A549 (cell line): ENCODE measurements at regions not wholly inside any gene's neighbourhood (a gene's known extent, or its start where the extent isn't known, plus 50 kb on each side); places are given as distances from the start of the nearest gene placed in this dataset.

ENCODE experiments used
- ATAC-seq, 2 experiments: fragments of 200-7000 bp in 1 of 2; fragments of >200 bp in 1 of 2; cut with Nextera tagmentation in 1 of 2; cut with Tn5 transposase in 1 of 2; 3 replicates each; pipeline versions ENCODE4 v1.8.0 to v1.9.1; 2018 to 2020; ENCODE audit warnings: mild to moderate bottlenecking in 1 of 2, moderate library complexity in 1 of 2
- CTCF ChIA-PET: fragments of 300-600 bp; sonication (Branson Sonifier 250); formaldehyde crosslinking; extraction: SDS; loops from one replicate; lab custom pipeline; 2021; ENCODE audit warnings: antibody characterized with exemption, inconsistent platforms; lab: Yijun Ruan, JAX
- POLR2A ChIA-PET: fragments of 350-600 bp; formaldehyde crosslinking; extraction: SDS; loops from one replicate; lab custom pipeline; 2021; ENCODE audit warnings: antibody characterized with exemption, inconsistent platforms; lab: Yijun Ruan, JAX
- DNase-seq, 2 experiments: peaks; one replicate each; pipeline versions ENCODE4 v3.0.0 to v3.0.0-alpha.2; 2011 to 2016; ENCODE audit warnings: low read depth in 1 of 2, low spot score in 1 of 2
- FAIRE-seq: peaks from 2 replicates; lab custom pipeline; 2011; peaks lifted over from hg19 to GRCh38; lab: Jason Lieb, UNC
- H3K27ac ChIP-seq, 2 experiments: fragments of >200 bp; sonication (Bioruptor Twin); formaldehyde crosslinking; 3 replicates each; pipeline ENCODE4 v1.5.1; 2016 to 2017
- H3K4me1 ChIP-seq: fragments of >200 bp; sonication (Bioruptor Twin); formaldehyde crosslinking; 3 replicates; pipeline ENCODE4 v1.6.1; 2016
- H3K4me2 ChIP-seq: fragments of >200 bp; sonication (Bioruptor Twin); formaldehyde crosslinking; 3 replicates; pipeline ENCODE4 v1.6.1; 2016
- H3K4me3 ChIP-seq: fragments of >200 bp; sonication (Bioruptor Twin); formaldehyde crosslinking; 3 replicates; pipeline ENCODE4 v1.5.1; 2016
- H3K9me3 ChIP-seq: fragments of >200 bp; sonication (Bioruptor Twin); formaldehyde crosslinking; 3 replicates; pipeline ENCODE4 v1.6.1; 2016
- ATOH8 ChIP-seq: fragments of 250-450 bp; sonication (Bioruptor Pico); IDR thresholded peaks from 2 replicates; pipeline ENCODE4 v1.5.0; 2020; ENCODE audit warnings: low read depth, mild to moderate bottlenecking, moderate library complexity
- BCL3 ChIP-seq: fragments of >200 bp; sonication (Bioruptor Twin); formaldehyde crosslinking; IDR thresholded peaks from 3 replicates; pipeline ENCODE4 v1.6.1; 2016
- CBX8 ChIP-seq: fragments of 200-600 bp; sonication (generic); IDR thresholded peaks from 2 replicates; pipeline ENCODE4 v1.6.1; 2016
- CEBPB ChIP-seq, 2 experiments: fragments of >200 bp in 1 of 2; sonication (Bioruptor Twin) in 1 of 2; formaldehyde crosslinking in 1 of 2; IDR thresholded peaks; 2 replicates each; pipeline ENCODE4 v1.6.1; 2012 to 2016
- CTCF ChIP-seq: fragments of >200 bp; sonication (Bioruptor Twin); formaldehyde crosslinking; IDR thresholded peaks from 3 replicates; pipeline ENCODE4 v1.5.1; 2016
- FOSL2 ChIP-seq, 2 experiments: fragments of 450-650 bp in 1 of 2; fragments of >200 bp in 1 of 2; sonication (Bioruptor Twin) in 1 of 2; formaldehyde crosslinking; IDR thresholded peaks; 2 replicates each; pipeline versions ENCODE4 v1.5.0 to v1.6.1; 2016 to 2020; ENCODE audit warnings: mild to moderate bottlenecking in 1 of 2, moderate library complexity in 1 of 2
- GATA3 ChIP-seq: IDR thresholded peaks from 2 replicates; pipeline ENCODE4 v1.6.1; 2012; ENCODE audit warnings: borderline replicate concordance
- JUNB ChIP-seq: fragments of >200 bp; sonication (Bioruptor Twin); formaldehyde crosslinking; IDR thresholded peaks from 2 replicates; pipeline ENCODE4 v1.6.1; 2016
- MAFK ChIP-seq: fragments of 450-650 bp; IDR thresholded peaks from 2 replicates; pipeline ENCODE4 v1.6.1; 2014; ENCODE audit not compliant: partially characterized antibody
- NFE2L2 ChIP-seq: fragments of 150-350 bp; conservative IDR thresholded peaks from 2 replicates; pipeline ENCODE4 v1.6.1; 2014; ENCODE audit warnings: low read length
- NR3C1 ChIP-seq: fragments of >200 bp; sonication (Bioruptor Twin); formaldehyde crosslinking; IDR thresholded peaks from 3 replicates; pipeline ENCODE4 v1.6.1; 2017
- POLR2AphosphoS2 ChIP-seq: conservative IDR thresholded peaks from 2 replicates; pipeline ENCODE4 v1.6.1; 2012; ENCODE audit warnings: low read length, improper control_type of control experiment, inconsistent platforms
- RAD21 ChIP-seq, 2 experiments: fragments of >200 bp in 1 of 2; sonication (Bioruptor Twin) in 1 of 2; formaldehyde crosslinking in 1 of 2; IDR thresholded peaks in 1 of 2; conservative IDR thresholded peaks in 1 of 2; 2 replicates in 1 of 2; 3 replicates in 1 of 2; pipeline ENCODE4 v1.6.1; 2012 to 2018; ENCODE audit warnings: inconsistent platforms in 1 of 2
- RCOR1 ChIP-seq: fragments of 150-350 bp; IDR thresholded peaks from 2 replicates; pipeline ENCODE4 v1.6.1; 2014; ENCODE audit warnings: antibody characterized with exemption, low read length, low read depth
- SMC3 ChIP-seq: fragments of >200 bp; sonication (Bioruptor Twin); formaldehyde crosslinking; IDR thresholded peaks from 3 replicates; pipeline ENCODE4 v1.6.1; 2018; ENCODE audit warnings: inconsistent platforms
- TP53 ChIP-seq: fragments of 250-450 bp; sonication (Bioruptor Pico); IDR thresholded peaks from 2 replicates; pipeline ENCODE4 v1.5.0; 2021; ENCODE audit warnings: mild to moderate bottlenecking, moderate library complexity
- WGBS: methylation state at CpG from one replicate; pipeline ENCODE4 v1.1.6; 2017; ENCODE audit errors: missing lambda C conversion rate; 5-methylcytosine and 5-hydroxymethylcytosine counted together

GRCh38 chr20:41697861-41698559 lies 79.8 kb upstream of the CHD6 start:
- H3K27ac ChIP-seq: no peak overlapping the region
- DNase-seq: peak in 1 of 2 experiments; percentile 31
- CTCF ChIA-PET: interaction anchor here (0.6 to 3.0 kb wide), 18 partner anchors 9 to 1736 kb away, joined by 3 to 16 read pairs (median 4); no protein-coding TSS in a partner anchor
- peaks cover 4% of the 10 kb centered on the region; the same call in 2 of the 3 replicates for H3K4me1 ChIP-seq
- POLR2A ChIA-PET: no interaction called here
- FAIRE-seq: no peak
- 0 out of 6 replicates have a peak, but pooled peaks of 1 of the 2 experiments have one; percentile 23 for ATAC-seq
- H3K9me3 ChIP-seq: no peaks in the 10 kb centered on the region
- TF ChIP-seq JUNB (no peak), SMC3 (peak; percentile 55), CTCF (peak; percentile 76), CEBPB (IDR thresholded peaks at IDR 0.05) (peak in 1 of 2 experiments; percentile 18; a peak in 1 of 4 replicates), RAD21 (conservative IDR thresholded peaks at IDR 0.05 in 1 of 2, IDR thresholded peaks at IDR 0.05 in 1 of 2) (peak; percentile 65 to 67)
- H3K4me2 ChIP-seq: no peak overlapping the region
- 60% methylated on average over 6 of the region's 6 CpGs for WGBS
- no peak overlapping the region for H3K4me3 ChIP-seq

GRCh38 chr20:41696428-41696827 lies 78.3 kb upstream of the CHD6 start:
- ChIA-PET CTCF (interaction anchor here (0.8 to 3.0 kb wide), 12 partner anchors 9 to 1496 kb away, joined by 3 to 16 read pairs (median 6); no protein-coding TSS in a partner anchor), POLR2A (no interaction called here)
- no peak for ATAC-seq
- no peak for DNase-seq
- peaks cover 4% of the 10 kb centered on the region; the same call in 2 of the 3 replicates for H3K4me1 ChIP-seq
- FAIRE-seq: no peak
- 0% methylated on average over 3 of the region's 3 CpGs for WGBS
- no peak for TF ChIP-seq TP53 (CRISPR knock-in tag)
- TF ChIP-seq GATA3: no peak
- no peak for TF ChIP-seq NFE2L2
- TF ChIP-seq POLR2AphosphoS2: no peak
- no peak for TF ChIP-seq RAD21 (conservative IDR thresholded peaks at IDR 0.05 in 1 of 2, IDR thresholded peaks at IDR 0.05 in 1 of 2)
- no peak for TF ChIP-seq RCOR1
- TF ChIP-seq NR3C1: no peak
- no peak for TF ChIP-seq CEBPB (IDR thresholded peaks at IDR 0.05)
- no peak for TF ChIP-seq FOSL2 (IDR thresholded peaks at IDR 0.05)
- TF ChIP-seq FOSL2 (CRISPR knock-in tag; IDR thresholded peaks at IDR 0.05): no peak
- TF ChIP-seq BCL3: no peak
- TF ChIP-seq CBX8: no peak
- H3K27ac ChIP-seq: no peak overlapping the region
- no peak overlapping the region for H3K4me3 ChIP-seq
- no peak overlapping the region for H3K4me2 ChIP-seq
- H3K9me3 ChIP-seq: no peaks in the 10 kb centered on the region

- WGBS: 88% methylated on average over 2 of the region's 2 CpGs
- ChIA-PET POLR2A (no interaction called here), CTCF (interaction anchor here (0.7 to 1.4 kb wide), 3 partner anchors 39 to 1493 kb away, joined by 3 to 4 read pairs (median 3); no protein-coding TSS in a partner anchor)
- no peak for TF ChIP-seq MAFK
- no peak for TF ChIP-seq ATOH8
- ATAC-seq (no peak), DNase-seq (no peak), FAIRE-seq (no peak)
- Histone ChIP-seq H3K4me2 (peak overlapping the region; percentile 73), H3K4me3 (no peak overlapping the region; the same call in 2 of the 3 replicates), H3K4me1 (peaks cover 4% of the 10 kb centered on the region; the same call in 2 of the 3 replicates), H3K27ac (no peak overlapping the region; a peak in 1 of 6 replicates), H3K9me3 (no peaks in the 10 kb centered on the region)
Measured at GRCh38 chr20:41694796-41695195, 76.6 kb upstream of the CHD6 start.
